ENCODE measurements at regions not wholly inside any gene's neighbourhood (a gene's known extent, or its start where the extent isn't known, plus 50 kb on each side); places are given as distances from the start of the nearest gene placed in this dataset.

DNA sequence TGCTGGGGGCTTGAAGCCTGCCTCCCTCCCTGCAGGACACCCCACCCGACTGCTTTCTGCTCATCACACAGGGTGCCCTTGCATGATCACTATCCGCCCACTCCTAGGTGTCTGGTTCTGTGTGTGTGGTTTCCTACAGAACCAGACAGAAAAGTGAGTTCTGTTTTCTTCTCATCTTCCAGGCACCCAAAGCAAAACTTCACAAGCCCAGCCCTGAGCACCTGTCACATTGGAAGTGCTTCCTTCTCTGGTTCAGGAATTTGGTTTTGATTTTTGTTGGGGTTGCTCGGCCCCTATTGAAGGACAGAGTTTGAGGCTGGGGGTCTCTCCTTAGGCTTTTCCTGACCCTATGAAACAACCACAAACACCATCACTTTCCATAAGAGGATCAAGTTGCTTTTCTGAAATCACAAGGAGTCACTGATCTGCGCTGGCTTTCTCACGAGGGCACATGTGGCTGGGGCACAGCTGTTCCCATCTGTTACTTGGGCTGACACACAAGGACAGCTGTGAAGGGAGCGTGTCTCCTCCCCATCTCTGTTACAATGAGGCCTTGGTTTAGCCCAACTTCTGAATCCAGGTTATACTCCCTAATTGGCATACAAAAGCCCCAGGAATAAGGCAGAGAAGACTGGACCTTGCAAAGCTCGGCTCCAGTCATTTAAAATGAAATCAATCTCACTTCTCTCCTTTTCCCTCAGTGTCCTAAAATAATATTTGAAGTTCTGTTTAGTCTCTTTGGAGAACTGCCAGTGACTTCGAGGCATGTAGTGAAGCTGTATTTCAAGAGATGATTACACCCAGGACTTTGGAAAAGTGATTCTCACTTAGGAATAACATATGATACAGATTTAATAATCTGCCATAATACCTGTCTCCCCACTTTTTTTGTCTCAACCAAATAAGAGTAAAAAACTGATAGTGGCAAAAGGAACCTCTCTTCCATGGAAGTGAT is 213.1 kb upstream of the GAS1 start:
- Histone ChIP-seq H3K27ac (ENCODE audit: low read depth, low read length) (no peak overlapping the region), H3K27me3 (ENCODE audit: control insufficient read depth in 1 of 2, insufficient read depth in 2 of 2, low read length in 2 of 2) (no peaks in the 10 kb centered on the region), H3K36me3 (ENCODE audit: insufficient read depth, low read length) (no peaks in the 10 kb centered on the region), H3K9ac (ENCODE audit: low read length) (no peak overlapping the region), H3K9me3 (ENCODE audit: low read length) (no peaks in the 10 kb centered on the region), H3K4me1 (ENCODE audit: insufficient read depth, low read length) (peaks cover 26% of the 10 kb centered on the region), H3K4me3 (ENCODE audit: low read depth in 1 of 2, low read length in 2 of 2) (no peak overlapping the region)

DNA sequence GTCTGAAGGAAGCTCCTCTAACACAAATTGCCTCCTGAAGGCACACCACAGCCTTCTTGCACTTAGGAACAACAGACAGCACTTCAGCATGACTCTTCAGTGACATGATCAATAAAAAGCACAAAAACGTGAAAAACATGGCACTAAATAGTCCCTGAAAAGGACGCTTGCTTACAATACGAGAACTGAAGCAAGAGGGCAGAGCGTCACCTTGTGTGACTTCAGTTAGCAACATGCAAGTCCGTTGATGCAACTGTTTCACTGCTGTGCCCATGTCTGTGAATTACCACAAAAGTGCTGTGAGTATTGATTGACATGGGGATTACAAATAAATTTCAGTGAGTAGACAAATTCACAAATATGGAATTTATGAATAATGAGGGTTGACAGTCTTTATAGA is 219.9 kb upstream of the GAS1 start:
- H3K9ac ChIP-seq (ENCODE audit: low read length), result no peak overlapping the region
- no peak overlapping the region for H3K4me3 ChIP-seq (ENCODE audit: low read depth in 1 of 2, low read length in 2 of 2)
- no peaks in the 10 kb centered on the region for H3K4me1 ChIP-seq (ENCODE audit: insufficient read depth, low read length)
- no peak overlapping the region for H3K27ac ChIP-seq (ENCODE audit: low read depth, low read length)
- H3K36me3 ChIP-seq (ENCODE audit: insufficient read depth, low read length), result no peaks in the 10 kb centered on the region
- H3K27me3 ChIP-seq (ENCODE audit: control insufficient read depth in 1 of 2, insufficient read depth in 2 of 2, low read length in 2 of 2), result no peaks in the 10 kb centered on the region
- no peaks in the 10 kb centered on the region for H3K9me3 ChIP-seq (ENCODE audit: low read length)

DNA sequence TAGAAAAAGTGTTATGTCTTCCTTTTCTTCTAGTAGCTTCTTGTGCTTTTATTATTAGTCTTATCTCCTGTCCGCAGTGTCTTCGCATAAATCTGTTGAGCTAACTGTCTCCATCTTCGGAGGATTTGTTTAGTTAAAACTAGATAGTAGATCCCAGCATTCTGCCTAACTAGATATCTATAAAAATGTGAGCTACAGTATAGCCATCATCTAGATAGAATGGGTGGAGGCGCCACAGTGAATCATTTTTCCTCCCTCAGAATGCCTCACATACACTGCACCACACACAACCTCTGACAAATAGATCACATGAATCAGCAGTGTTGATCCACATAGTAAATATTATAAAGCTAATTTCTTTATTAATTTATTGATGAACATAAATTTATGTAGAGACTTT is 220.3 kb upstream of the GAS1 start:
- Histone ChIP-seq H3K9ac (ENCODE audit: low read length) (no peak overlapping the region), H3K36me3 (ENCODE audit: insufficient read depth, low read length) (no peaks in the 10 kb centered on the region), H3K9me3 (ENCODE audit: low read length) (no peaks in the 10 kb centered on the region), H3K27ac (ENCODE audit: low read depth, low read length) (no peak overlapping the region), H3K4me3 (ENCODE audit: low read depth in 1 of 2, low read length in 2 of 2) (no peak overlapping the region), H3K27me3 (ENCODE audit: control insufficient read depth in 1 of 2, insufficient read depth in 2 of 2, low read length in 2 of 2) (no peaks in the 10 kb centered on the region), H3K4me1 (ENCODE audit: insufficient read depth, low read length) (no peaks in the 10 kb centered on the region)

DNA sequence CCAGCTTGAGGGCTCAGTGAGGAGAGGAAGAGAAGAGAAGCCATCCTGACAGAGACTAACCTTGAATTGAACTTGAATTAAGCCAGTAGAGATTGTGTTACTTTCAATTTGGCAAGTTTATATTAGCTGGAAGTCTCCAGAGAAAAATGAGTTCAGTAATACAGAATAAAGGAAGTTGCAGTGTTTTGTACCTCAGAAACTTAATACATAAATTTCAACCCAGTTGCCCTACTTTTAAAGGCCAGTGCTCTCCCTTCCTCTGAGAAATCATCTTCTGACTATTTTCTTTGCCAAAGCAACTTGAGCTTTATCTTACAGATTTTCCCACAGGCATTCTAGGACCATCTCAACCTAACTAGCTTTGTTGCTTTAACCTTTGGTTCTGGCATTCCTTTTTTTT is 231.0 kb upstream of the GAS1 start:
- no peak overlapping the region for H3K4me3 ChIP-seq (ENCODE audit: low read depth in 1 of 2, low read length in 2 of 2)

DNA sequence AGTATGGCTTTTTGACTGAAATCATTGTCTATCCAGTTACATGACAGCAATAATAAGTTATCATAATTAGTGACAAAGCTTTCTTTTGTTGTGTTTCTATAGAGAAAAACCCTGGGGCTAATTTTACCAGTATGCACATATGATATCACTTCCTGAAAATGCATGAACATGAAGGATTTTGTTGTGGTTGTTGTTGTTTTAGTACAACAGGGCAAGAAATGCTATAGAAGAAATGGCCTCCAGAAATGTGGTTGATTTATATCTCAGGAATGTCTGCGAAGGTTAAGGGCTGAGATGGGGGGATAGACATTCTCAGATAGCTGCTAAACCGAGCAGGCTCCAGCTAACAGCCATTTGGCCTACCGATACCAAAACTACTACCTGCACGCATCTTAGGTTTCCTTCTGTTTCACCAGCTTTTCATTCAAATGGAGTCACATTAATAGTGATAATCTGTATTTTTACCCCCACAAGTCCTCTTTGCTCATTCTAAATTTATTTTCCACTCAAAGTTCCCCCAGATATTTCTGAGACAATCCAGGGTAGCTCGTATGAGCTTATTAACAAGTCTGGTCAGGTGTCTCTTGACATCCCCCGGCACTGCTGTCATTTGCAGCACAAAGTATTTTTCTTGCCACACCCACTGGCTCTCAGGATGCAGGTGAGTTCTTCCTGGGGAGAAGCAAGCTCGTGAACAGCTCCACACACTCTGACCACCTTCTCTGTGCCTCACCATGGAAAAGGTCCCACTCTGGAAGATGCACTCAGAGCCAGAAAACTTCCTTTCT is 232.4 kb upstream of the GAS1 start:
- Histone ChIP-seq H3K9ac (ENCODE audit: low read length) (no peak overlapping the region), H3K9me3 (ENCODE audit: low read length) (no peaks in the 10 kb centered on the region), H3K4me3 (ENCODE audit: low read depth in 1 of 2, low read length in 2 of 2) (no peak overlapping the region), H3K4me1 (ENCODE audit: insufficient read depth, low read length) (no peaks in the 10 kb centered on the region), H3K27me3 (ENCODE audit: control insufficient read depth in 1 of 2, insufficient read depth in 2 of 2, low read length in 2 of 2) (no peaks in the 10 kb centered on the region), H3K27ac (ENCODE audit: low read depth, low read length) (no peak overlapping the region), H3K36me3 (ENCODE audit: insufficient read depth, low read length) (no peaks in the 10 kb centered on the region)

More for the DNA sequence above, 231.0 kb upstream of the GAS1 start:
- Histone ChIP-seq H3K36me3 (ENCODE audit: insufficient read depth, low read length) (no peaks in the 10 kb centered on the region), H3K4me1 (ENCODE audit: insufficient read depth, low read length) (no peaks in the 10 kb centered on the region), H3K27me3 (ENCODE audit: control insufficient read depth in 1 of 2, insufficient read depth in 2 of 2, low read length in 2 of 2) (no peaks in the 10 kb centered on the region), H3K9ac (ENCODE audit: low read length) (no peak overlapping the region), H3K27ac (ENCODE audit: low read depth, low read length) (no peak overlapping the region), H3K9me3 (ENCODE audit: low read length) (no peaks in the 10 kb centered on the region)

DNA sequence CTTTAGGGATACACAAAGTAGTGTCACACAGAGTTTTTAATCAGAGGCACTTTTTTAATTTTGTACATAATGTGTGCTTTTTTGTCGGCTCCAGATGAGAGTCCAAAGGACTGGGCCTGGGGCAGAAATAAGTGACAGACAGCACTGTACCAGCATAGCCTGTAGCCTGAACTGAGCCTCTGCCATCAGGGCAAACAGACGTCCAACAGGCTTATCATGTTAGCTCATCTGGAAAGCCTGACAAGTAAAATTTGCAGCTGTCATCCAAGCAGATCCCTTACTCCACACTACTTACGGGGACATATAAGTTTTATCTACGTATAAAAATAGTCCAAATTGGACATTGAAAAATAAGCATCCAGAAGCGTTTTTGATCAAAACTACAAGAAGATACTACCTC is 233.1 kb upstream of the GAS1 start:
- H3K27ac ChIP-seq (ENCODE audit: low read depth, low read length), result no peak overlapping the region
- no peaks in the 10 kb centered on the region for H3K9me3 ChIP-seq (ENCODE audit: low read length)
- no peaks in the 10 kb centered on the region for H3K36me3 ChIP-seq (ENCODE audit: insufficient read depth, low read length)
- H3K9ac ChIP-seq (ENCODE audit: low read length), result no peak overlapping the region
- H3K4me1 ChIP-seq (ENCODE audit: insufficient read depth, low read length), result no peaks in the 10 kb centered on the region
- H3K4me3 ChIP-seq (ENCODE audit: low read depth in 1 of 2, low read length in 2 of 2), result no peak overlapping the region
- H3K27me3 ChIP-seq (ENCODE audit: control insufficient read depth in 1 of 2, insufficient read depth in 2 of 2, low read length in 2 of 2), result no peaks in the 10 kb centered on the region

DNA sequence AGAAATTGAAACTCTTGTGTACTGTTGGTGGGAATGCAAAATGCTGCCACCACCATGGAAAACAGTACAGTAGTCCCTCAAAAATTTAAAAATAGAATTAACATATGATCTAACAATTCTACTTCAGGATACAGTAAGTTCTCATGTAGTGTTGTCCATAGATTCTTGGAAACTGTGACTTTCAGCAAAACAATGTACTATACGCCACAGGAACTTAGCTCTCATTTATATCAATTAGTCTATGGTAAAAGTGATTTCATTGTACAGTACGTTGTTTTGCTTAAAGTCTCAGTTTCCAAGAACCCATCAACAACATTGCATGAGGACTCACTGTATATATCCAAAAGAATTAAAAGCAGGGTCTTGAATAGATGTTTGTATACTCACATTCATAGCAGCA is 233.5 kb upstream of the GAS1 start:
- Histone ChIP-seq H3K4me3 (ENCODE audit: low read depth in 1 of 2, low read length in 2 of 2) (no peak overlapping the region), H3K9me3 (ENCODE audit: low read length) (no peaks in the 10 kb centered on the region), H3K27me3 (ENCODE audit: control insufficient read depth in 1 of 2, insufficient read depth in 2 of 2, low read length in 2 of 2) (no peaks in the 10 kb centered on the region), H3K9ac (ENCODE audit: low read length) (no peak overlapping the region), H3K36me3 (ENCODE audit: insufficient read depth, low read length) (no peaks in the 10 kb centered on the region), H3K4me1 (ENCODE audit: insufficient read depth, low read length) (no peaks in the 10 kb centered on the region), H3K27ac (ENCODE audit: low read depth, low read length) (no peak overlapping the region)

DNA sequence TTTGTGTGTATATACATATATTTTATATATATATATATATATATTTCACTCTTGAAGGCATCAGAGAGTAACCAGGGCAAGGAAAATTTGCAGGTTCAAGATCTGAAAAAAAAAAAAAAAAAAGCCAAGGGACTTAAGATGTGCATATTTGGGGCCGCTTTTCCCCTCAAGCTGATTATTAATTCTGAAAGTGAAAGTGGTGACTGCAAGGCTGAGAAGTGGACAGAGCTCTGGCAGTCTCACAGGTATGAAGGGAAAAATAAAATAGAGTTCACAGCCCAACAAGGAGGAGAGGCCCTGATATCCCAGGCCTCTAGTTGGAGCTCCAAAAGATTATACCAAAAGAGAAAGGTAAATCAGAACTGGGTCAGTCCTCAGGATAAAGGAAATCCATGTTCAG is 234.4 kb upstream of the GAS1 start:
- H3K9me3 ChIP-seq (ENCODE audit: low read length), result no peaks in the 10 kb centered on the region

DNA sequence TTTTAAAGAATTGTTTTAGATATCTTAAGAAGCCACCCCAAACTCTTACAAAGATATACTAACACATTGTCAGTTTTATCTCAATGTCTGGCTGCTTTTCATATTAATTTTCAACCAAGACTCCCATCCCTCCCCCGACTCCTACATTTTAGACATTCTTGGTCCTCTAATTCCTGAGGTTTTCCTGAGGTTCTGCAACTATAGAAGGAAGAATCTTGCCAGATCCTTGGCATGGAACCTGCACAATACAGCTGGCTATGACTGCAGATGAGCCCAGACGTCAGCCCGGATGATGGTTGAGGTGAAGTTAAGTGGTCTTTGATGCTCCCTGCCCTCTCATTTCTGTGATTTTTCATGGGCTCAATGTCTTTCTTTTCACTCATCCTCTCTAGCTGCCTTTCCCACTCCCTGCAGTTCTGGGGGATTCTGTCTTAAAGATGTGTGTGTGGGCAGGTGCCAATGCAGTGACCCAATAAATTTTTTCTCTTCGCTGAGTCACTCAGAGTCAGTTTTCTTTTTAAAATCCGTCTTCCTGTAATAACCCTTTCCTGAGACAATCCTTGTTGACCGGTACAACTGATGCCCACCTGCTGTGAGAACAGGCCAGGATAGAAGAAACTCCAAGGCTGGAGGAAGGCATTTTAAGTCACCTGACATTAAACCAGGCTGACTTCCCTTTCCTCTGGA is 237.8 kb upstream of the GAS1 start:
- Histone ChIP-seq H3K27me3 (ENCODE audit: control insufficient read depth in 1 of 2, insufficient read depth in 2 of 2, low read length in 2 of 2) (no peaks in the 10 kb centered on the region), H3K9ac (ENCODE audit: low read length) (no peak overlapping the region), H3K36me3 (ENCODE audit: insufficient read depth, low read length) (no peaks in the 10 kb centered on the region), H3K27ac (ENCODE audit: low read depth, low read length) (no peak overlapping the region), H3K9me3 (ENCODE audit: low read length) (no peaks in the 10 kb centered on the region), H3K4me3 (ENCODE audit: low read depth in 1 of 2, low read length in 2 of 2) (no peak overlapping the region), H3K4me1 (ENCODE audit: insufficient read depth, low read length) (no peaks in the 10 kb centered on the region)

More for the DNA sequence above, 234.4 kb upstream of the GAS1 start:
- H3K4me1 ChIP-seq (ENCODE audit: insufficient read depth, low read length), result no peaks in the 10 kb centered on the region
- no peak overlapping the region for H3K9ac ChIP-seq (ENCODE audit: low read length)
- no peaks in the 10 kb centered on the region for H3K36me3 ChIP-seq (ENCODE audit: insufficient read depth, low read length)
- no peak overlapping the region for H3K4me3 ChIP-seq (ENCODE audit: low read depth in 1 of 2, low read length in 2 of 2)
- no peak overlapping the region for H3K27ac ChIP-seq (ENCODE audit: low read depth, low read length)
- H3K27me3 ChIP-seq (ENCODE audit: control insufficient read depth in 1 of 2, insufficient read depth in 2 of 2, low read length in 2 of 2), result no peaks in the 10 kb centered on the region

DNA sequence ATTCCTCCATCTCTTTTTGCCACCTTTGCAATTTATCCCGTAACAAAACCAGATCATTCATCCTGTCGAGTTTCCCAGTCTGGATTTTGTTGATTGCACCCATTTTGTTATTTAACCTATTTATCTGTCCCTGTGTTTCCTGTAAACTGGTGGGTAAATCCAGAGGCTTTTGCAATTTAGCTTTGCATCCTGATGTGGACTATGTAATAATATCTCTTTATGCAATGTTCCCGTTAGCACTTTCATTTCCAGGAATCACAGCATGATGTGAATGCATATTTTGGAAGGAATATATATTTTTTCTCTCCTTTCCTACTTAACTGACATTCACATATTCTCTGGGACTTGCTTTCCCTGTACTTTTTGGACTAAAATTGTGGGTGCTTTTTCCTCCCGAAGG is 240.3 kb upstream of the GAS1 start:
- Histone ChIP-seq H3K9ac (ENCODE audit: low read length) (no peak overlapping the region), H3K9me3 (ENCODE audit: low read length) (no peaks in the 10 kb centered on the region), H3K27me3 (ENCODE audit: control insufficient read depth in 1 of 2, insufficient read depth in 2 of 2, low read length in 2 of 2) (no peaks in the 10 kb centered on the region), H3K4me1 (ENCODE audit: insufficient read depth, low read length) (no peaks in the 10 kb centered on the region), H3K4me3 (ENCODE audit: low read depth in 1 of 2, low read length in 2 of 2) (no peak overlapping the region), H3K36me3 (ENCODE audit: insufficient read depth, low read length) (no peaks in the 10 kb centered on the region), H3K27ac (ENCODE audit: low read depth, low read length) (no peak overlapping the region)

DNA sequence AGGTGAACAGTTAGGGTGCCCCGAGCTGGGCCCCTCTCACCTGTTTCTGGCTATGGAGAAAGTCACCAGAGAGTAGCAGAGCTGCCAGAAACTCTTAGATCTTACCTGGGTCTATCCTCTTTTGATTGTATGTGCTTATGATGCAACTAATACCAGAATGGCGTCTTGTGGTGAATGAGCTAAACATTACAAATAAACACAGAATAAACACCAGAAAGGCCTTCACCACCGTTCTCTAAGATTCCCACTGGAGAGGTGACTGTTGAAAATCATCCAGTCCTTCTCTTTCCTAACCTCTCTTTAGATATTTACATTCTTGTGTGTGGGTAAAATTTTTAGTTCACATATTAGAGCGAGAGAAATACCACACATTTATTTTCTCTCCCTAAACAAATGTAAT is 241.7 kb upstream of the GAS1 start:
- Histone ChIP-seq H3K4me1 (ENCODE audit: insufficient read depth, low read length) (peaks cover 5% of the 10 kb centered on the region), H3K27ac (ENCODE audit: low read depth, low read length) (no peak overlapping the region), H3K36me3 (ENCODE audit: insufficient read depth, low read length) (no peaks in the 10 kb centered on the region), H3K9ac (ENCODE audit: low read length) (no peak overlapping the region), H3K27me3 (ENCODE audit: control insufficient read depth in 1 of 2, insufficient read depth in 2 of 2, low read length in 2 of 2) (no peaks in the 10 kb centered on the region), H3K4me3 (ENCODE audit: low read depth in 1 of 2, low read length in 2 of 2) (no peak overlapping the region), H3K9me3 (ENCODE audit: low read length) (no peaks in the 10 kb centered on the region)
